ENCODE measurements at regions not wholly inside any gene's neighbourhood (a gene's known extent, or its start where the extent isn't known, plus 50 kb on each side); places are given as distances from the start of the nearest gene placed in this dataset.

DNA sequence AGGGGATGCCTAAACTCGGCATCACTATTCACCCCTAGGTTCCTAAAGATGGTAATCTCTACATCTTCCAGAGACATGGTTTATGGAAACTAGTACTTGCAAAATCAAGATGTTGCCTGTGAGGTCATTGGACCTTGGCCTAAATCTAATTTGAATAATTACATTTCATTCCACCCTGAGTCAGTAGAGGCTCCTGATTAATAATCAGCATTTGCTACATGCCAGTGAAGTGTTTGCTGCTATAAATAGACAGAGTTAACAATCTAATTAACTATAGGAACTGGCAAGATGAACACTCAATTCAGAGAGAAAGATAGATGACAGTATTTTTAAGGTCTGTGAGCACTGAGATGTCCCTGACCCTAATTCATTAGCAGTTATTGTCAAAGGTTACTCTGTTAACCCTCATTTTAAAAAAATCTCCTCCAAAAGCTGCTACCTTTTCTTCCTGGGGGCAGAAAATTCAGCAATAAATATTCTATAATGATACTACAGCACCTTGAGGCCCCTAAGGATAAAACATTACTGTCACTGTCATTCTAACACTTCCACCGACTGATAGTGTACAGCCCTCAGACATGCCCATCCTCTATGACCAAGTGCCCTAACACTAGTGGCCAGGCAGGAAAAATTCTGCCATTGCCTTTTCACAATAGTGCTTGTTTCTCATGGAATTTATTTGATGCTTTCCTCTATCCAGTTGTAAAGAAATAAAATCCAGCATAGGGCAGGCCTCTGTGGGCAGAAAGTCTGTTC, 65.7 kb upstream of the CCDC196 start:
- DNase-seq (ENCODE audit: low read depth): no peak
- TF ChIP-seq, protein P1, sequence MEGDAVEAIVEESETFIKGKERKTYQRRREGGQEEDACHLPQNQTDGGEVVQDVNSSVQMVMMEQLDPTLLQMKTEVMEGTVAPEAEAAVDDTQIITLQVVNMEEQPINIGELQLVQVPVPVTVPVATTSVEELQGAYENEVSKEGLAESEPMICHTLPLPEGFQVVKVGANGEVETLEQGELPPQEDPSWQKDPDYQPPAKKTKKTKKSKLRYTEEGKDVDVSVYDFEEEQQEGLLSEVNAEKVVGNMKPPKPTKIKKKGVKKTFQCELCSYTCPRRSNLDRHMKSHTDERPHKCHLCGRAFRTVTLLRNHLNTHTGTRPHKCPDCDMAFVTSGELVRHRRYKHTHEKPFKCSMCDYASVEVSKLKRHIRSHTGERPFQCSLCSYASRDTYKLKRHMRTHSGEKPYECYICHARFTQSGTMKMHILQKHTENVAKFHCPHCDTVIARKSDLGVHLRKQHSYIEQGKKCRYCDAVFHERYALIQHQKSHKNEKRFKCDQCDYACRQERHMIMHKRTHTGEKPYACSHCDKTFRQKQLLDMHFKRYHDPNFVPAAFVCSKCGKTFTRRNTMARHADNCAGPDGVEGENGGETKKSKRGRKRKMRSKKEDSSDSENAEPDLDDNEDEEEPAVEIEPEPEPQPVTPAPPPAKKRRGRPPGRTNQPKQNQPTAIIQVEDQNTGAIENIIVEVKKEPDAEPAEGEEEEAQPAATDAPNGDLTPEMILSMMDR (IDR thresholded peaks at IDR 0.05; ENCODE audit: control insufficient read depth, insufficient read depth, low read depth, low read length, missing control alignments): no peak
- no peak overlapping the region for H3K4me3 ChIP-seq (ENCODE audit: control insufficient read depth, low read depth, low read length)

DNA sequence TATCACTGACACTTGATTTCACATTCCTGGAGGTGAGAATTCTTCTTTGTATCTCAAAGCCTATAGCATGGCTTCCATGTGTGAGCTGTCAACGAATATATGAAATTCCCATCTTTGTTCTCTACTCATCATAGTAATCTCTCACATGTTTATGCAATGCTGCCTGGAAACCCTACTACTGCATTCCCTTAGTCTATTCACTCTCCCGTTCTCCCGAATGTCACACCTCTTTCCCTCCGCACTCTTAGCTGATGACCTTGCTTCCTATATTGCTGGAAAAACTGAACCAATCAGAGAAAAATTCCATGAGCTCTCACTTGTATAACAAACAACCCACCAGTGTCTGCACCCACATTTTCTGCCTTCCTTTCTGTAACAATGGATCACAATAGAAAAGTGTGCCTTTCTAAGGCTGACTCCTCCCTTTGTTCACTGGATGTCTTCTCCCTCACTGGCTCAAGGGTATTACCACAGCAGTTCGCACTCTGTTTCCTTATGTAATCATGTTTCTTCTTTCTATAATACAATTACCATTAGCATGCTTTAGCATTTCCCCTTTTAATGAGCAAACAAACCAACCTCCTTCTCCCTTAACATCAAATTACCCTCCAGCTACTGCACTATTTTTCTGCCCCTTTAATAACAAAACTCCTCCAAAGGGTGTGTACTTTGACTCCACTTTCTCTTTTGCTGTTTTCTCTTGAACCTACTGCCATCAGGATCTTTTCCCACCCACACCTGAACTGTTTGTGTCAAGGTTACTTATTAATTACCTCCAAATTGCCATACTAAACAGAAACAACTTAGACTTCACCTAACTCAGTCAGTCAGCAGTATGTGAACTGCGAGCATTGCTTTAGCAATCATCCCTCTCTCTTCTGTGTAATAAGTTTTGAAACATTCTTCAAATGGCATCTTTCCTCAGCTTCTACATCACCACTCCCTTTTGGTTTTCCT, 63.9 kb upstream of the CCDC196 start:
- TF ChIP-seq, protein P1 (IDR thresholded peaks at IDR 0.05; ENCODE audit: control insufficient read depth, insufficient read depth, low read depth, low read length, missing control alignments): no peak
- no peak overlapping the region for H3K4me3 ChIP-seq (ENCODE audit: control insufficient read depth, low read depth, low read length)
- DNase-seq (ENCODE audit: low read depth): no peak

DNA sequence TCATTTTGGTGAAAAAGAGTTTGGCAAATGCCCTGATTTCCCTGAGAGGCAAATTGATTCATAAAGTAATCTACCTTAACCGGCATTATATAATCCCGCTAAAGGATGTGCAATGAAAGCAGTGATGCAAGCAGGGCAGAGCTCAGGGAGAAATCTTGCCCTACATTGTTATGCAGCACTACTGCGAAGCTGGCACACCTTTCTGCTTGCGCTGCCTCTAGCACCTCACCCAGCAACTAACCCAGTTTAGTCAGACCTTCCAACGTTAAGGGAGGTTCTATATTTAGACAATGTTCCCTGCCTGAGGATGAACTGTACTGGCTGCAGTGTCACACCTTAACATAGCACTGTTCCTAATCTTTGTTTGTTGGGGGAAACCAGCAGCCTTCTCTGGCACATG, 60.8 kb upstream of the CCDC196 start:
- TF ChIP-seq, protein P1 (IDR thresholded peaks at IDR 0.05; ENCODE audit: control insufficient read depth, insufficient read depth, low read depth, low read length, missing control alignments): no peak
- no peak for DNase-seq (ENCODE audit: low read depth)
- H3K4me3 ChIP-seq (ENCODE audit: control insufficient read depth, low read depth, low read length): no peak overlapping the region

DNA sequence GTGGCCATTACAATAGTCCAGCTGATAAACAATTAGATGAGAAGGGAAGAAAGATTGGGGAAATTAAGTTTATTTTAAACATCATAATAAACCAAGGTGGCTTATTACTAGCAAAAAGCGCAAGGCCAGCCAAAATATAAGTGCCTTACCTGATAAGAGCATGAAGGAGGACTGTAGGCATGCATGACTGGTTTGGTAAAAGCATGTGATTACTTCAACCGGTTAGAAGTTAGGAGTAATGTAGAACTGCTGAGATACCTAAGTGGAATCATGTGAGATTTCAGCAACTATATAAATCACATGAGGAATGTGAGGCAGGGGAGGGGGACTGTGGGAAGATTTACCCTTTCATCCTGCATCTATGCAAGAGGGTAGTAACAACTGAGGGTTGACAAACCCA, 59.7 kb upstream of the CCDC196 start:
- no peak for DNase-seq (ENCODE audit: low read depth)
- TF ChIP-seq, protein P1 (IDR thresholded peaks at IDR 0.05; ENCODE audit: control insufficient read depth, insufficient read depth, low read depth, low read length, missing control alignments): no peak
- no peak overlapping the region for H3K4me3 ChIP-seq (ENCODE audit: control insufficient read depth, low read depth, low read length)

DNA sequence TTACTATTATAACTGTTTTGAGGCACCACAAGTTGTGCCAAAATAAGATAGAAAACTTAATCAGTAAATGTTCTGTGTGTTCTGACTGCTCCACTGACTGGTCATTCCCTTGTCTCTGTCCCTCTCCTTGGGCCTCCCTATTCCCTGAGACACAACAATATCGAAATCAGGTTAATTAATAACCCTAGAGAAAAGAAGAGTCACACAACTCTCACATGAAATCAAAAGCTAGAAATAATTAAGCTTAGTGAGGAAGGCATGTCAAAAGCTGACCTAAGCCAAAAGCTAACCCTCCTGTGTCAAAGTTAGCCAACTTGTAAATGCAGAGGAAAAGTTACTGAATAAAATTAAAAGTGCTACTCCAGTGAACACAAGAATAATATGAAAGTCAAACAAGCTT, 53.8 kb upstream of the CCDC196 start:
- no peak for DNase-seq (ENCODE audit: low read depth)
- H3K4me3 ChIP-seq (ENCODE audit: control insufficient read depth, low read depth, low read length): no peak overlapping the region
- TF ChIP-seq, protein P1 (IDR thresholded peaks at IDR 0.05; ENCODE audit: control insufficient read depth, insufficient read depth, low read depth, low read length, missing control alignments): no peak

DNA sequence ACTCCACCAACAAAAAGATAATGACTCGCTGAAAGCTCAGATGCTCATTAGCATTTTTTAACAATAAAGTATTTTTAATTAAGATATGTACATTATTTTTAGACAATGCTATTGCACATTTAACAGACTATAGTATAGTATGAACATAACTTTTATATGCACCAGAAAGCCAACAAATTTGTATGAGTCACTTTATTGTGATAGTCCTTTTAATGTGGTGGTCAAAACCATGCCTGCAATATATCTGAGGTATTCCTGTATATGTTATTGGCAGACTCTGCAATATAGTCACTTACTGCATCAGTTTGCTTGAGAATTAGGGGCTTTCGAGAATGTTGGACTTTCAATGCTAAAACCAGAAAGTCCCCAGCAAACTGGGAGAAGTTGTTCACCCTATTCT, 51.7 kb upstream of the CCDC196 start:
- no peak overlapping the region for H3K4me3 ChIP-seq (ENCODE audit: control insufficient read depth, low read depth, low read length)
- no peak for DNase-seq (ENCODE audit: low read depth)
- TF ChIP-seq, protein P1 (IDR thresholded peaks at IDR 0.05; ENCODE audit: control insufficient read depth, insufficient read depth, low read depth, low read length, missing control alignments): no peak

Measured in AG09309 (cell line).